HEK293T (cell line): ENCODE measurements at regions not wholly inside any gene's neighbourhood (a gene's known extent, or its start where the extent isn't known, plus 50 kb on each side); places are given as distances from the start of the nearest gene placed in this dataset.

Experiments
- ARNT ChIP-seq: fragments of 450-650 bp; IDR thresholded peaks from 2 replicates; pipeline ENCODE4 v1.6.1; 2017; ENCODE audit warnings: mild to moderate bottlenecking
- BHLHE40 ChIP-seq: fragments of 450-650 bp; IDR thresholded peaks from 2 replicates; pipeline ENCODE4 v1.6.1; 2016; ENCODE audit warnings: mild to moderate bottlenecking, moderate library complexity, borderline replicate concordance
- ELF4 ChIP-seq: fragments of 450-650 bp; IDR thresholded peaks from 2 replicates; pipeline ENCODE4 v1.6.1; 2017; ENCODE audit warnings: antibody characterized with exemption
- FOXA1 ChIP-seq: fragments of 450-650 bp; IDR thresholded peaks from 2 replicates; pipeline ENCODE4 v1.6.1; 2016; ENCODE audit warnings: mild to moderate bottlenecking
- FOXK2 ChIP-seq: fragments of 450-650 bp; IDR thresholded peaks from 2 replicates; pipeline ENCODE4 v1.6.1; 2016; ENCODE audit warnings: mild to moderate bottlenecking
- FOXM1 ChIP-seq: fragments of 450-650 bp; IDR thresholded peaks from 2 replicates; pipeline ENCODE4 v1.6.1; 2017; ENCODE audit warnings: mild to moderate bottlenecking, borderline replicate concordance
- HDGF ChIP-seq: fragments of 450-650 bp; IDR thresholded peaks from 2 replicates; pipeline ENCODE4 v1.6.1; 2017; ENCODE audit warnings: antibody characterized with exemption, borderline replicate concordance
- L3MBTL2 ChIP-seq: fragments of 450-650 bp; conservative IDR thresholded peaks from 2 replicates; pipeline ENCODE4 v1.6.1; 2016; ENCODE audit warnings: mild to moderate bottlenecking
- LEF1 ChIP-seq: fragments of 450-650 bp; IDR thresholded peaks from 2 replicates; pipeline ENCODE4 v1.6.1; 2017; ENCODE audit warnings: mild to moderate bottlenecking, borderline replicate concordance
- NFRKB ChIP-seq: fragments of 450-650 bp; IDR thresholded peaks from 2 replicates; pipeline ENCODE4 v1.6.1; 2016; ENCODE audit warnings: mild to moderate bottlenecking, moderate library complexity
- SP1 ChIP-seq: fragments of 450-650 bp; IDR thresholded peaks from 2 replicates; pipeline ENCODE4 v1.6.1; 2017
- SUZ12 ChIP-seq: fragments of 450-650 bp; IDR thresholded peaks from 2 replicates; pipeline ENCODE4 v1.6.1; 2016; ENCODE audit warnings: mild to moderate bottlenecking
- TARDBP ChIP-seq: fragments of 450-650 bp; IDR thresholded peaks from 2 replicates; pipeline ENCODE4 v1.6.1; 2016

DNA sequence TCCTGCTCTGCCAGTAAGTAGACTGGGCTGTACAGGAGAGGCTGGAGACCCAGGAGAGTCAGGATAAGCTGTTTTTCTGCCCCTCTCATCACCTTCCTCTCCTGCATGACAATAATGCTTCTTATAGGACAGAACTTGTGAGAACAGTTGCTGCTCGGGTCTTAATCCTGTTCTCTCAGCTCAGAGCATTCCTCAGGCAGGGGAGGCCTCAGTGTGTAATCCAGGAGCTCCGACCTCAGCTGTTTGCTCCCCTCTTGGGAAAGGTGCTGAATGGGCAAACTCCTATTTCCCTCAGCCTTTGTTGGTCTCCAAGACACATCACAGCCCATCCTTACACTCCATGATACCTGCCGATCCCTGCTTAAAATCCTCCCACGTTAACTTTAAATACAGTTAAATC, 134.9 kb upstream of the LRFN2 start:
- TF ChIP-seq NFRKB (no peak), ARNT (no peak), BHLHE40 (no peak), FOXM1 (no peak), FOXK2 (no peak), LEF1 (no peak), TARDBP (no peak), SUZ12 (no peak), FOXA1 (no peak), HDGF (no peak), L3MBTL2 (no peak), SP1 (no peak), ELF4 (no peak)
